Tibial nerve (tissue), 4 donors: ENCODE measurements at regions not wholly inside any gene's neighbourhood (a gene's known extent, or its start where the extent isn't known, plus 50 kb on each side); places are given as distances from the start of the nearest gene placed in this dataset.

ENCODE experiments used
- CTCF ChIP-seq, 5 experiments: fragments of 200-600 bp in 3 of 5; fragments of 450-650 bp in 2 of 5; sonication (generic) in 3 of 5; IDR thresholded peaks; one replicate each; pipeline ENCODE4 v1.5.1; 2016 to 2019; ENCODE audit warnings: antibody characterized with exemption in 5 of 5, mild to moderate bottlenecking in 3 of 5, moderate library complexity in 2 of 5
- EP300 ChIP-seq, 2 donors: sonication (generic); formaldehyde crosslinking; IDR thresholded peaks; one replicate each; pipeline ENCODE4 v1.6.1; 2017; ENCODE audit warnings: antibody characterized with exemption in 2 of 2, mild to moderate bottlenecking in 1 of 2
- POLR2A ChIP-seq, 2 donors: fragments of 450-650 bp; IDR thresholded peaks; one replicate each; pipeline ENCODE4 v1.6.1; 2017; ENCODE audit warnings: antibody characterized with exemption in 2 of 2, mild to moderate bottlenecking in 2 of 2, moderate library complexity in 2 of 2

DNA sequence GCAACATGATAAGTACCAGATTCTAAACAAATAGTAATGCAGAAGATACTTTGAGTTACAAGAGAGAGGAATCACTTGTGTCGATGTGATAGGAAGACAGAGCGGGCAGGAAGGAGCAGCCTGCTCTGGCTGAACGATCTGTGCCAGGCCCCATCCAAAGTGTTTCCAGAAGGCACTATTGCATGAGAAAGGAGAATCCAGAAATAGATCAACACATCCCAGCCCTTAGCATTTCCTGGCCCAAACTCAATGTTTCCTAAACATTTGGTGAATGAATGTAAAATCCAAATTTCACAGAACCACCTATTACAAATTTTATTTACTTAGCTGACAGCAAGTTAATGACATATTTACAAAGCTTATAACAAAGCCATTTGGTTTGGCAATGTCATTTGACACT is 257.2 kb downstream of the TXNL1 start:
- TF ChIP-seq EP300 (IDR thresholded peaks at IDR 0.05) (no peak), CTCF (IDR thresholded peaks at IDR 0.05) (no peak), POLR2A (IDR thresholded peaks at IDR 0.05) (no peak)
